HG03139 (cell line): ENCODE measurements at regions not wholly inside any gene's neighbourhood (a gene's known extent, or its start where the extent isn't known, plus 50 kb on each side); places are given as distances from the start of the nearest gene placed in this dataset.
"Not testable (repeated sequence)": the region's sequence is repeated elsewhere in the genome, so short reads cannot be mapped to it uniquely, and the experiment has no call there.

Source experiments
- ATAC-seq: cut with Tn5 transposase; IDR thresholded peaks from one replicate; pipeline ENCODE4 v1.9.1; 2021; ENCODE audit not compliant: unreplicated experiment

- no peak for ATAC-seq
Measured at GRCh38 chr6:23688650-23689049, 437.4 kb upstream of the NRSN1 start.

GRCh38 chr6:23690453-23691049, 435.5 kb upstream of the NRSN1 start:
- ATAC-seq = no peak

DNA sequence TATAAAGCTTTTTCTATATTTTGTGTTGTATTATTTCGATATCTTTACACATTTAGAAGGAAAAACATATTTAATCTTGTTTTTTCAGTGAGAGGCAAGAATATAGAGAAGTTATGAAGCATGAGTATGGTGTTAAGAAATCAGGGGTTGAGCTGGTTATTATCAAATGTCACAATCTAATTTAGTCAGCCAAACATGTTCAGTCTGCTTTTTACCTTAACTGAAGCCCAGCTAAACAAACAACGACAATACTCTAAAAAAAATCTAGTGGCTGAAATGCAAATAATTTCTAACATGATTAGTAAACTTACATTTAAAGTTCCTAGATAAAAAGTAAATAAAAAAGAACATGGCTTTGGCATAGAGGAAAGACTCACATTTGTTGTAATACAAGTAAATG, 433.8 kb upstream of the NRSN1 start:
- ATAC-seq = no peak

GRCh38 chr6:23696992-23697391, 429.0 kb upstream of the NRSN1 start:
- no peak for ATAC-seq

DNA sequence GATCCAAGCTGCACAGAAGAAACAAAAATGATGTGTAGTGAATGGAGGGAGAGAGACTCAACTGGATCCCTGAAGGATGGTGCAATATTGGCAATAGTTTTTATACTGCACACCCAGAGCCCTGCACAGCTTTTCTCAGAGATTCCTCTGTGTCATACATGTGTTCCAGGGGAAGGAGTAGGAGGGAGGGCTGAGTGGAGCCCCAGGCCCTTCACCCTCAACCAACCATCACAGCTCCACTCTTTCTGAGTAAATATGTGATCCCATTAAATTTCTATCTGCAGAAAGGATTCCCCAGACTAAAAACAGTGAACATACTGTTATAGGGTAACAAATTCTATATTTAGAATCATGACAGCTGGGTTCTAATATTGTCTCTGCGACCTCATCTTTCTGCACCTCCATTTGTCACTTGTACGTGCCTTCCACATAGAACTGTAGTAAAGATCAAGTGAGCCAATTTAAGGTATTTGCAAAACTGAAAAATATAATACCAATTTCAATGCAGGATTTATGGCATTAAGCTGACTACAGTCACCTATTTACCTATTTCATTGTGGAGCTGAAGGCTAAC, 421.4 kb upstream of the NRSN1 start:
- no peak for ATAC-seq

DNA sequence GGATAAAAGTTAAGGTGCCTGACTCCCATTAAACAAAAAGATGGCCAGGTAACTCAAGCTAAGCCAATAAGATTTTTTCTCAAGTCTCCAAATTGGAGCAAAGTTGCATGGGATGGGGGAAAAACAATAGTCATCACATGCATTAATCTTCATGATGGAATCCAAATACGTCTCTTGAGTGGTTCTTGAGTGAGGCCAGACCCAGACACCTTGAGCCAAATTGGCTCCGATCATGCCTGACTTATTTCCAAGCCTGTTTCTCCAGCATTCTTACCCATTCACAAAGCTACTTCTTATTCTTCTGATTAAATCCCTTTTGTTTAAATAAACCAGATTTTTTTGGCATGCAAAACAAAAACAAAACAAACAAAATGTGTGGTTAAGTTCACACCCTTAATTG, 420.3 kb upstream of the NRSN1 start:
- no peak for ATAC-seq

- no peak for ATAC-seq
Measured at GRCh38 chr6:23712756-23713155, 413.3 kb upstream of the NRSN1 start.

- no peak for ATAC-seq
Measured at GRCh38 chr6:23713211-23713610, 412.8 kb upstream of the NRSN1 start.

DNA sequence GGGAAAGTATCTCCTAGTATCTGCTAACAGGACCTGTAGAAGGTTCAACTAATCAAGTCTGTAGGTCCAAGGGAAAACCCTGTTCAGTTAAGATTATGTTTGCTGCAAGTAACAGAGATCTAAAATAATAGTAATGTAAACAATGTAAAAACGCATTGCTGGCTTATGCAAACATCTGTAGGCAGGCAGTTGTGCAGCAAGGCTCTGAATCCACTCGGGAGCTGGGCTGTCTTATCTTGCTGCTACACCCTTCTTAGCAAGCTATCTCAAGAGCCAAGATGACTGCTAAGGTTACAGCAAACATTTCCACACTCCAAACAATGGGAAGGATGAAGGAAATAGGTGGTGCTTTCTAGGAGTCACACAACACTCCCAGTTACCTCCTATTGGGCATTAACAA, 397.3 kb upstream of the NRSN1 start:
- ATAC-seq = no peak

DNA sequence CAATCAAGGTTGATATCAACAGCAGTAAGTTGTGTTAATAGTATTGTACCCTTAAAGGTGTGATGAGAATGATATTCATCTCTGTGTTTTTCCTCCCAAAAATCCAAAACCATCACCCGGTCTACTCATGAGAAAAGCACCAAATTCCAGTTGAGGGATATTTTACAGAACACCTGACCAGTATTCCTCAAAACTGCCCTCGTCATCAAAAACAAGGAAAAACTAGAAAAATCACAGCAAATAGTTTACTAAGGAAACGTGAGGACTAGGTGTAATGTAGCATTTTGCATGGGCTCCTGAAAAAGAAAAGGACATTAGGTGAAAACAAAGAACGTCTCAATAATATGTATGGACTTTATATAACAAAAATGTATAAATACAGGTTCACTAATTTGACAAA, 394.4 kb upstream of the NRSN1 start:
- ATAC-seq = no peak

DNA sequence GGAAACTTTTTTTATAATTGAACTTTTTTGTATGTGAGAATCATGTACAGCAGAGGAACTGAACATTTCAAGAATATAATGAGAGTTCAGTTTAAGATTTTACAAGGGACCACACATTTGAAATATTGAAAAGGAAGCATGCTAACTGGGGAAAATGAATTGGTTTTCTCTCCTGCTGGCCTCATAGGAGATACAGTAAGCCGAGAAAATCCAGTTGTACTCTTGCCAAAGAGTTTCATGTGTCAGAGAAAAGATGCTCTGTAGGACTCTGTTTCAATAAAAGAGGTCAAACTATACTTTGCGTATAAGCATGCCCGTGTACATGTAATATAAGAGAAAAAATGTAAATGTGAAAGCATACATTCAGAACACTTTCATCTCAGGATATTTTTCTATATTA, 393.5 kb upstream of the NRSN1 start:
- no peak for ATAC-seq

- no peak for ATAC-seq
Measured at GRCh38 chr6:23735151-23735550, 390.9 kb upstream of the NRSN1 start.

GRCh38 chr6:23736577-23736976, 389.4 kb upstream of the NRSN1 start:
- ATAC-seq = no peak

DNA sequence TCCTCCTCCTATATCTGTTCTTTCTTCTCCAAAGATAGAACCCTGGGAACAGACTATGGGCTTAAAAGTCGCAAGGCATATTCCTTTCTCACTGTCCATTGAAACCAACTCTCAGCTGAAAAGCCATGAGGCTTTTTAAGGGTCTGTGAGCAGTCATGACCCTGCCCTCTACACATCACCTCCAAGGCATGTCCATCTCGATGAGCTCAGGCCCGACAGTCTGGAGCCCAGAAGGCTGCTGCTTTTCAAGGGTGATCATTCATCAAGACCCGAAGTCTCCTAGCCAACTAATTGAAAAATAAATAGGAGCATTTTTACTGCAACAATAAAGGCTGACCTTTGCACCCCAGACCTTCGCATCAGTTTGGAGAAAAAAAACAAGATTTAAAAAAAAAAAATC, 378.8 kb upstream of the NRSN1 start:
- ATAC-seq = no peak

- ATAC-seq = no peak
Measured at GRCh38 chr6:23752414-23752813, 373.6 kb upstream of the NRSN1 start.

- ATAC-seq = no peak
Measured at GRCh38 chr6:23754197-23754596, 371.8 kb upstream of the NRSN1 start.

DNA sequence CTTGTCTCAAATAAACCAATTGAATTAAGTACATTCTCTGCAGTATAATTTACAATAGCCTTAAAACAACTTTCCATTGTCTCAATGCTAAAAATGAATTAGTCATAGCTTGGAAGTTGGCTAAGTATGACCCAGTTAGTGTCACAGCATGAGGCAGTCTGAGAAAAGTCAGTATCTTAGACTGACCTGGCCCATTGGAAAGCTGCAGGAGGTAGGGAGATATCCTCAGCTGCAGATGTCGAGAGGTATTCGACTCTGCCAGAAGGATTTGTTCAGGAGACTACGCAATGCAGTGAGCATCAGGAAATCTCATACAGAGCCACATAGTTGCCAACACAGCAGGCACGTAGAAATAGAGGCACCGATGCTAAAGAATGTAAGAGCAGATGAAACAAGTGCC, 350.9 kb upstream of the NRSN1 start:
- no peak for ATAC-seq

DNA sequence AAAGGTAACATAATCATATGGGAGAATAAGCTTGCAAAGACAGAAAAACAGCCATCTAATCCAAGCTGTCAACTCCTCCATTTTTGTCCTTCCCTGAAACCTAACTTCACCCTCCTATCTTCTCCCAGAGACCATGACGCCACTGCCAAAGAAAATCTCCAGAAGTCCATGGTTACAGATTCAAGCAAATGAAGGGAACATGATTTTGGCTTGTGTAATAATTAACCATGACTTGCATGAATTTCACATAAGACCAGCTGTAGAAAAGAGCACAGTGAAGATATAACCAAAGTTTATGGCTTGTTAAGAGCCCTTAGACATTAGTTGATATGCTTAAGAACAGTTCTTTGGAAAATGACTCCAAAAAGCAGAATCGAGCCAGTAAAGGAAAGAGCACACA, 342.1 kb upstream of the NRSN1 start:
- no peak for ATAC-seq

GRCh38 chr6:23784301-23784919, 341.6 kb upstream of the NRSN1 start:
- no peak for ATAC-seq

GRCh38 chr6:23790756-23791155, 335.3 kb upstream of the NRSN1 start:
- no peak for ATAC-seq

DNA sequence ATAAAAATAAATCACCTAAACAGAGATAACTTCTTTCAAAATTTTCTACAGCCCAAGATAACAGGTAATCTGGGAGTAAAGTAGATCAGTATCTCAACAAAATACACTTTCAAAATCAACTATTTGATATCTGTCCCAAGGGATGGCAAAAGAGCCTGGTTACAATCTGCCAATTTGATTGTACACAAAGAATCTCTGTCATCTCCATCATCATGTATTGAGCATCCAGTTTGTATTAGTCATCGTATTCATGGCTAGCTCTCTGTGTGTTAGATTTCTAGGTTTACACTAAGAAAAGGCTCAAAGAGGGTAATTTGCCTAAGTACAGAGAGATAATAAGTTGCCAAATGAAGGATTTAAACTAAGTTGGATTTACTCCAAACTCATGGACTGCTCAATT, 329.0 kb upstream of the NRSN1 start:
- ATAC-seq = no peak

GRCh38 chr6:23804289-23804688, 321.7 kb upstream of the NRSN1 start:
- not testable (repeated sequence) for ATAC-seq

GRCh38 chr6:23821141-23821540, 304.9 kb upstream of the NRSN1 start:
- not testable (repeated sequence) for ATAC-seq
